C4-2B (cell line): ENCODE measurements at regions not wholly inside any gene's neighbourhood (a gene's known extent, or its start where the extent isn't known, plus 50 kb on each side); places are given as distances from the start of the nearest gene placed in this dataset.

Experiments used
- CTCF ChIP-seq: fragments of 450-650 bp; conservative IDR thresholded peaks from 2 replicates; pipeline ENCODE4 v1.5.1; 2017; ENCODE audit warnings: mild to moderate bottlenecking
- ZFX ChIP-seq: fragments of 450-650 bp; IDR thresholded peaks from 2 replicates; pipeline ENCODE4 v1.6.1; 2017

GRCh38 chr19:29085206-29085605 lies 127.7 kb downstream of the UQCRFS1 start:
- TF ChIP-seq CTCF (no peak), ZFX (no peak)
